Heart left ventricle (tissue), 13 donors: ENCODE measurements at regions not wholly inside any gene's neighbourhood (a gene's known extent, or its start where the extent isn't known, plus 50 kb on each side); places are given as distances from the start of the nearest gene placed in this dataset.

Source experiments
- POLR2A ChIP-seq, 2 donors: fragments of 450-650 bp; IDR thresholded peaks; one replicate each; pipeline ENCODE4 v1.6.1; 2017; ENCODE audit warnings: antibody characterized with exemption in 2 of 2, mild to moderate bottlenecking in 2 of 2, moderate library complexity in 2 of 2
- TF ChIP-seq, protein P1 (sequence below), 12 donors: fragments of 200-600 bp; sonication (generic) in 4 of 12; IDR thresholded peaks; one replicate each; pipeline versions ENCODE4 v1.5.0 to v1.8.0; 2018 to 2022; ENCODE audit warnings: antibody characterized with exemption in 12 of 12, mild to moderate bottlenecking in 5 of 12
- donor health status: ischemic (EF 13 %, LVEDD 7.1; RV severe dilation, severe dysfunction).
- donor health status: DM: no; HTN: yes; CAD: no.
- donor health status: DM: no; HTN: no; CAD: no.
- donor health status: ischemic (EF 25% LVEDD 6.9; RV normal size, moderate dysfunction).
- donor health status: ischemic (EF 25% LVEDD 5.7; RV mildly dilated, moderate dysfunction).
- donor health status: ischemic (EF 35%, LVEDD 5.7; RV mildly dilated, moderate dysfunction).
- donor health status: nonischemic (EF 11% LVEDD 7.7; RV severe dilation, severe dysfunction).
- donor health status: DM: yes; HTN: yes; CAD: no.
- donor health status: PGD.
- donor health status: ischemic (EF 29% LVEDD 5.4; RV normal size, mild dysfunction).
- donor health status: nonischemic (EF 23%, LVEDD 6.1; RV moderate dilation, normal function).

DNA sequence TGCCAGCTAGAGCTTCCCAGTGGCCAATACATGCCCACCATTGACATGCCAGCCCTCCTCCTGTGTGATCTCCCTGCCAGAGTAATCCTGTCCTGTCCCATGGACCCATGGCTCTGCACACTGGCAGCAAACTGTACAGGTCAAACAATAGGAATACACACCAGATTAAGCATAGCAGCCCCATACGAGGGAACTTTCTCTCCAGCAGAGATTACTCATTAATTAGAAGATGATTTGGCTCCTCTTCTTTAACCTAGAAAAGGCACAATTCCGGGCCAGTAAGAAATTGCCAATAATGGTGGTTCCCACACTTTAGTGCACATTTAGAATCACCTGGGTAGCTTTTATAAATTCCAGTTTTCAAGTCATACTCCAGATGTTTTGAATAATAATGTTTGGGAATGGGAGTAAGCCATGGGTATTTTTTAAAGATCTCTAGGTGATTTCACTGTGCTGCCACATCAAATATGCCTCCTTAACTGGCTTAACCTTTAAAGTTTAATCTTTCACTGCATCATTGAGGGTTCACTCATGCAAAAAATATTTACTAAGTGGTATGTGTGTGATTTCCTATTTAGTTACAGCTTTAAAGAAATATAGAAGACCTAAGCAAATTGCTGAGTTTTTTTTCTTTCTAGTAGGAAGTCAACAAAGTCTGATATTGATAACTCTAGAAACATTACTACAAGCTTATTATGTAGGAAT lies 277.6 kb upstream of the NWD2 start:
- TF ChIP-seq, protein P1, sequence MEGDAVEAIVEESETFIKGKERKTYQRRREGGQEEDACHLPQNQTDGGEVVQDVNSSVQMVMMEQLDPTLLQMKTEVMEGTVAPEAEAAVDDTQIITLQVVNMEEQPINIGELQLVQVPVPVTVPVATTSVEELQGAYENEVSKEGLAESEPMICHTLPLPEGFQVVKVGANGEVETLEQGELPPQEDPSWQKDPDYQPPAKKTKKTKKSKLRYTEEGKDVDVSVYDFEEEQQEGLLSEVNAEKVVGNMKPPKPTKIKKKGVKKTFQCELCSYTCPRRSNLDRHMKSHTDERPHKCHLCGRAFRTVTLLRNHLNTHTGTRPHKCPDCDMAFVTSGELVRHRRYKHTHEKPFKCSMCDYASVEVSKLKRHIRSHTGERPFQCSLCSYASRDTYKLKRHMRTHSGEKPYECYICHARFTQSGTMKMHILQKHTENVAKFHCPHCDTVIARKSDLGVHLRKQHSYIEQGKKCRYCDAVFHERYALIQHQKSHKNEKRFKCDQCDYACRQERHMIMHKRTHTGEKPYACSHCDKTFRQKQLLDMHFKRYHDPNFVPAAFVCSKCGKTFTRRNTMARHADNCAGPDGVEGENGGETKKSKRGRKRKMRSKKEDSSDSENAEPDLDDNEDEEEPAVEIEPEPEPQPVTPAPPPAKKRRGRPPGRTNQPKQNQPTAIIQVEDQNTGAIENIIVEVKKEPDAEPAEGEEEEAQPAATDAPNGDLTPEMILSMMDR (IDR thresholded peaks at IDR 0.05), result no peak
- TF ChIP-seq POLR2A (IDR thresholded peaks at IDR 0.05), result no peak
